H1 (cell line): ENCODE measurements at regions not wholly inside any gene's neighbourhood (a gene's known extent, or its start where the extent isn't known, plus 50 kb on each side); places are given as distances from the start of the nearest gene placed in this dataset.

ENCODE experiments used
- CTCF ChIA-PET: fragments of 300-600 bp; sonication (Branson Sonifier 250); formaldehyde crosslinking; loops from one replicate; lab custom pipeline; 2021; ENCODE audit not compliant: partially characterized antibody; lab: Charles Lee
- POLR2A ChIA-PET: fragments of 300-600 bp; sonication (Branson Sonifier 250); formaldehyde crosslinking; loops from one replicate; lab custom pipeline; 2021; ENCODE audit warnings: inconsistent platforms; ENCODE audit not compliant: partially characterized antibody; lab: Charles Lee
- DNase-seq, 2 experiments: peaks; one replicate each; pipeline versions ENCODE4 v3.0.0 to v3.0.0-alpha.2; 2010 to 2022; ENCODE audit warnings: low spot score in 2 of 2, low read depth in 1 of 2, mixed read lengths in 1 of 2
- FAIRE-seq: peaks from 2 replicates; lab custom pipeline; 2011; peaks lifted over from hg19 to GRCh38; lab: Jason Lieb, UNC
- H2AFZ ChIP-seq: 2 replicates; pipeline ENCODE4 v1.8.1; 2012; ENCODE audit warnings: low read length, inconsistent platforms
- H2AK5ac ChIP-seq: 2 replicates; pipeline ENCODE4 v1.6.1; 2013; ENCODE audit warnings: low read depth, low read length
- H2BK120ac ChIP-seq: replicated peaks from 2 replicates; pipeline ENCODE3; 2013; ENCODE audit warnings: low read depth, low read length, inconsistent platforms
- H2BK12ac ChIP-seq: 2 replicates; pipeline ENCODE4 v1.6.1; 2013; ENCODE audit warnings: low read depth, low read length
- H2BK15ac ChIP-seq: 2 replicates; pipeline ENCODE4 v1.6.1; 2013; ENCODE audit warnings: low read length
- H2BK20ac ChIP-seq: 2 replicates; pipeline ENCODE4 v1.6.1; 2013; ENCODE audit warnings: low read length
- H2BK5ac ChIP-seq: 2 replicates; pipeline ENCODE4 v1.6.1; 2013; ENCODE audit warnings: low read depth, low read length
- H3K14ac ChIP-seq: 2 replicates; pipeline ENCODE4 v1.6.1; 2013; ENCODE audit warnings: inconsistent platforms; ENCODE audit not compliant: insufficient read length
- H3K18ac ChIP-seq: 2 replicates; pipeline ENCODE4 v1.6.1; 2013; ENCODE audit warnings: low read length; ENCODE audit errors: extremely low read depth
- H3K23ac ChIP-seq: 2 replicates; pipeline ENCODE4 v1.6.1; 2013; ENCODE audit warnings: inconsistent platforms; ENCODE audit not compliant: insufficient read length
- H3K23me2 ChIP-seq: 2 replicates; pipeline ENCODE4 v1.6.1; 2013; ENCODE audit warnings: low read depth, low read length
- H3K27ac ChIP-seq: 2 replicates; pipeline ENCODE4 v1.6.1; 2011; ENCODE audit warnings: low read depth, low read length, inconsistent platforms
- H3K27me3 ChIP-seq, 4 experiments: replicated peaks in 1 of 4; 1 replicate in 1 of 4; 2 replicates in 3 of 4; pipeline versions ENCODE4 v1.6.1 to v1.8.1; 2011 to 2013; ENCODE audit warnings: low read length in 3 of 4, mild to moderate bottlenecking in 3 of 4, inconsistent platforms in 2 of 4, mixed read lengths in 2 of 4, moderate library complexity in 1 of 4; ENCODE audit not compliant: control insufficient read depth in 3 of 4, insufficient read depth in 3 of 4; ENCODE audit errors: extremely low read depth in 1 of 4
- H3K36me3 ChIP-seq, 4 experiments: 2 replicates each; pipeline versions ENCODE4 v1.6.1 to v1.8.1; 2011 to 2013; ENCODE audit warnings: mild to moderate bottlenecking in 4 of 4, low read length in 3 of 4, moderate library complexity in 2 of 4, control low read depth in 1 of 4, inconsistent platforms in 1 of 4; ENCODE audit not compliant: insufficient read depth in 4 of 4, control insufficient read depth in 2 of 4
- H3K4ac ChIP-seq: replicated peaks from 2 replicates; pipeline ENCODE3; 2013; ENCODE audit warnings: low read length, low read depth, mixed read lengths, inconsistent platforms; ENCODE audit not compliant: insufficient read length
- H3K4me1 ChIP-seq, 4 experiments: replicated peaks in 1 of 4; 1 replicate in 1 of 4; 2 replicates in 3 of 4; pipeline versions ENCODE4 v1.6.1 to v1.8.1; 2011 to 2013; ENCODE audit warnings: low read length in 3 of 4, inconsistent platforms in 2 of 4, mixed read lengths in 1 of 4; ENCODE audit not compliant: insufficient read depth in 4 of 4, control insufficient read depth in 3 of 4
- H3K4me2 ChIP-seq, 2 experiments: 2 replicates each; pipeline versions ENCODE4 v1.6.1 to v1.8.1; 2011 to 2013; ENCODE audit warnings: low read depth in 2 of 2, low read length in 2 of 2, control low read depth in 1 of 2, inconsistent platforms in 1 of 2, mild to moderate bottlenecking in 1 of 2; ENCODE audit not compliant: insufficient read depth in 1 of 2
- H3K4me3 ChIP-seq, 4 experiments: fragments of 200-600, 300-600 bp in 1 of 4; sonication (generic), shearing (Covaris generic), sonication (Bioruptor Twin) in 1 of 4; 2 replicates each; pipeline versions ENCODE4 v1.5.1 to v1.8.1; 2011 to 2016; ENCODE audit warnings: low read length in 4 of 4, low read depth in 3 of 4, control low read depth in 2 of 4, inconsistent platforms in 2 of 4, mild to moderate bottlenecking in 2 of 4, mixed read lengths in 1 of 4, moderate library complexity in 1 of 4; ENCODE audit not compliant: insufficient read depth in 2 of 4; ENCODE audit errors: extremely low read depth in 1 of 4
- H3K56ac ChIP-seq: replicated peaks from 2 replicates; pipeline ENCODE3; 2013; ENCODE audit warnings: low read depth, mild to moderate bottlenecking, mixed read lengths, low read length, inconsistent platforms; ENCODE audit not compliant: insufficient read length
- H3K79me1 ChIP-seq: 2 replicates; pipeline ENCODE4 v1.6.1; 2013; ENCODE audit warnings: low read depth, low read length, control low read depth
- H3K79me2 ChIP-seq, 2 experiments: 2 replicates each; pipeline versions ENCODE4 v1.6.1 to v1.8.1; 2012 to 2013; ENCODE audit warnings: low read length in 2 of 2, mild to moderate bottlenecking in 2 of 2, inconsistent platforms in 1 of 2; ENCODE audit not compliant: insufficient read depth in 2 of 2, control insufficient read depth in 1 of 2
- H3K9ac ChIP-seq, 4 experiments: replicated peaks in 1 of 4; 1 replicate in 1 of 4; 2 replicates in 3 of 4; pipeline versions ENCODE4 v1.6.1 to v1.8.1; 2011 to 2013; ENCODE audit warnings: low read depth in 3 of 4, low read length in 3 of 4, control low read depth in 2 of 4, mild to moderate bottlenecking in 2 of 4, moderate library complexity in 2 of 4, inconsistent platforms in 1 of 4; ENCODE audit errors: extremely low read depth in 1 of 4
- H3K9me3 ChIP-seq, 2 experiments: 2 replicates each; pipeline versions ENCODE4 v1.6.1 to v1.8.1; 2012 to 2013; ENCODE audit warnings: mild to moderate bottlenecking in 2 of 2, moderate library complexity in 2 of 2, control low read depth in 1 of 2, inconsistent platforms in 1 of 2, low read depth in 1 of 2, low read length in 1 of 2, mixed read lengths in 1 of 2; ENCODE audit not compliant: insufficient read depth in 2 of 2
- H4K20me1 ChIP-seq, 2 experiments: replicated peaks in 1 of 2; 2 replicates each; pipeline versions ENCODE3 to v1.8.1; 2011 to 2013; ENCODE audit warnings: inconsistent platforms in 2 of 2, low read length in 2 of 2, mild to moderate bottlenecking in 1 of 2; ENCODE audit not compliant: insufficient read depth in 2 of 2, control insufficient read depth in 1 of 2
- H4K5ac ChIP-seq: 2 replicates; pipeline ENCODE4 v1.6.1; 2013; ENCODE audit warnings: low read length, low read depth, mixed read lengths, inconsistent platforms; ENCODE audit not compliant: insufficient read length
- H4K8ac ChIP-seq: 2 replicates; pipeline ENCODE4 v1.8.0; 2013; ENCODE audit warnings: mild to moderate bottlenecking, moderate library complexity, low read length, inconsistent platforms; ENCODE audit not compliant: insufficient read depth; ENCODE audit errors: extremely low read depth
- H4K91ac ChIP-seq: replicated peaks from 2 replicates; pipeline ENCODE3; 2013; ENCODE audit warnings: low read length, mixed read lengths, inconsistent platforms; ENCODE audit not compliant: insufficient read length
- CHD1 ChIP-seq: IDR thresholded peaks from 2 replicates; pipeline ENCODE4 v1.6.1; 2012; ENCODE audit warnings: low read depth, low read length, improper control_type of control experiment
- CREB1 ChIP-seq: IDR thresholded peaks from 2 replicates; pipeline ENCODE4 v1.6.1; 2012; ENCODE audit warnings: inconsistent platforms
- CTCF ChIP-seq, 3 experiments: IDR thresholded peaks; 1 replicate in 2 of 3; 2 replicates in 1 of 3; pipeline versions ENCODE4 v1.5.1 to v1.6.1; 2011; ENCODE audit warnings: low read length in 3 of 3, mild to moderate bottlenecking in 3 of 3, inconsistent platforms in 2 of 3, low read depth in 1 of 3, moderate library complexity in 1 of 3; ENCODE audit not compliant: insufficient read depth in 1 of 3; ENCODE audit errors: control extremely low read depth in 1 of 3
- EGR1 ChIP-seq: IDR thresholded peaks from 2 replicates; pipeline ENCODE4 v1.6.1; 2011; ENCODE audit warnings: low read depth, low read length, borderline replicate concordance
- KDM4A ChIP-seq: IDR thresholded peaks from one replicate; pipeline ENCODE4 v1.7.1; 2012; ENCODE audit warnings: low read depth, mild to moderate bottlenecking, moderate library complexity, low read length, inconsistent platforms; ENCODE audit not compliant: severe bottlenecking
- MAFK ChIP-seq: IDR thresholded peaks from 2 replicates; pipeline ENCODE4 v1.6.1; 2012; ENCODE audit warnings: low read depth, mild to moderate bottlenecking, improper control_type of control experiment, low read length
- MAX ChIP-seq: IDR thresholded peaks from 2 replicates; pipeline ENCODE4 v1.6.1; 2012; ENCODE audit warnings: inconsistent platforms
- NANOG ChIP-seq: IDR thresholded peaks from 2 replicates; pipeline ENCODE4 v1.6.1; 2011; ENCODE audit warnings: low read length, low read depth, mild to moderate bottlenecking, inconsistent platforms; ENCODE audit not compliant: insufficient read depth, poor library complexity, severe bottlenecking
- POLR2A ChIP-seq, 2 experiments: IDR thresholded peaks; 1 replicate in 1 of 2; 2 replicates in 1 of 2; pipeline ENCODE4 v1.6.1; 2011; ENCODE audit warnings: low read depth in 2 of 2, low read length in 2 of 2, mild to moderate bottlenecking in 2 of 2; ENCODE audit errors: control extremely low read depth in 1 of 2
- SP1 ChIP-seq: IDR thresholded peaks from 2 replicates; pipeline ENCODE4 v1.6.1; 2011; ENCODE audit warnings: low read depth, low read length
- SP2 ChIP-seq: IDR thresholded peaks from 2 replicates; pipeline ENCODE4 v1.6.1; 2012; ENCODE audit warnings: mild to moderate bottlenecking, low read length, inconsistent platforms
- SRF ChIP-seq: IDR thresholded peaks from 2 replicates; pipeline ENCODE4 v1.6.1; 2011; ENCODE audit warnings: mild to moderate bottlenecking, low read depth, low read length, moderate library complexity
- TEAD4 ChIP-seq: IDR thresholded peaks from 2 replicates; pipeline ENCODE4 v1.6.1; 2012; ENCODE audit warnings: low read depth, low read length, inconsistent platforms, mixed read lengths
- WGBS, 2 experiments: shearing (Covaris generic) in 1 of 2; methylation state at CpG; one replicate each; pipeline versions ENCODE4 v1.1.6 to v1.1.7; 2013 to 2015; ENCODE audit warnings: low lambda C conversion rate in 2 of 2, mixed read lengths in 2 of 2, inconsistent platforms in 1 of 2, low coverage in 1 of 2, missing lambda C conversion rate in 1 of 2; ENCODE audit not compliant: insufficient replicate concordance in 2 of 2, insufficient coverage in 1 of 2, insufficient read length in 1 of 2; ENCODE audit errors: extremely low coverage in 1 of 2, missing lambda C conversion rate in 1 of 2; 5-methylcytosine and 5-hydroxymethylcytosine counted together

GRCh38 chr5:120092649-120093048 is 371.5 kb upstream of the PRR16 start:
- Histone ChIP-seq H3K4me3 (no peak overlapping the region), H4K5ac (no peak overlapping the region), H3K23me2 (no peaks in the 10 kb centered on the region), H3K4me2 (no peak overlapping the region), H3K9ac (no peak overlapping the region), H3K79me1 (no peaks in the 10 kb centered on the region), H2AK5ac (no peak overlapping the region), H2BK15ac (no peak overlapping the region), H4K20me1 (no peaks in the 10 kb centered on the region), H4K8ac (no peak overlapping the region), H3K4ac (no peak overlapping the region), H3K36me3 (no peaks in the 10 kb centered on the region), H2BK120ac (no peak overlapping the region), H3K23ac (no peak overlapping the region), H3K56ac (no peak overlapping the region), H2BK20ac (no peak overlapping the region), H3K18ac (no peak overlapping the region), H2BK12ac (no peak overlapping the region), H4K91ac (no peak overlapping the region), H2BK5ac (no peak overlapping the region), H3K14ac (no peak overlapping the region), H3K79me2 (no peaks in the 10 kb centered on the region), H3K9me3 (no peaks in the 10 kb centered on the region), H3K27me3 (no peaks in the 10 kb centered on the region), H3K4me1 (no peaks in the 10 kb centered on the region), H3K27ac (no peak overlapping the region), H2AFZ (no peak overlapping the region)
- POLR2A ChIA-PET: no interaction called here
- WGBS, 2 experiments: 96% methylated on average over 2 of the region's 2 CpGs; no CpG with 5 or more reads in 1 of the 2 experiments
- FAIRE-seq (no peak), DNase-seq (no peak)
- CTCF ChIA-PET: no interaction called here
- no peak for TF ChIP-seq NANOG
- TF ChIP-seq CREB1: no peak
- TF ChIP-seq SRF: no peak
- TF ChIP-seq SP1: no peak
- TF ChIP-seq SP2: no peak
- no peak for TF ChIP-seq KDM4A
- TF ChIP-seq TEAD4: no peak
- TF ChIP-seq MAX: no peak
- TF ChIP-seq CHD1: no peak
- no peak for TF ChIP-seq CTCF (IDR thresholded peaks at IDR 0.05; ENCODE audit: control extremely low read depth in 1 of 3, insufficient read depth in 1 of 3, low read depth in 1 of 3, low read length in 3 of 3)
- TF ChIP-seq EGR1: no peak
- TF ChIP-seq POLR2A (IDR thresholded peaks at IDR 0.05; ENCODE audit: control extremely low read depth in 1 of 2, low read depth in 2 of 2, low read length in 2 of 2): no peak
- no peak for TF ChIP-seq MAFK
